GM21717 (cell line): ENCODE measurements at regions not wholly inside any gene's neighbourhood (a gene's known extent, or its start where the extent isn't known, plus 50 kb on each side); places are given as distances from the start of the nearest gene placed in this dataset.

Experiments
- ATAC-seq: cut with Tn5 transposase; IDR thresholded peaks from one replicate; pipeline ENCODE4 v1.9.1; 2021; ENCODE audit warnings: mild to moderate bottlenecking, moderate library complexity; ENCODE audit not compliant: unreplicated experiment

DNA sequence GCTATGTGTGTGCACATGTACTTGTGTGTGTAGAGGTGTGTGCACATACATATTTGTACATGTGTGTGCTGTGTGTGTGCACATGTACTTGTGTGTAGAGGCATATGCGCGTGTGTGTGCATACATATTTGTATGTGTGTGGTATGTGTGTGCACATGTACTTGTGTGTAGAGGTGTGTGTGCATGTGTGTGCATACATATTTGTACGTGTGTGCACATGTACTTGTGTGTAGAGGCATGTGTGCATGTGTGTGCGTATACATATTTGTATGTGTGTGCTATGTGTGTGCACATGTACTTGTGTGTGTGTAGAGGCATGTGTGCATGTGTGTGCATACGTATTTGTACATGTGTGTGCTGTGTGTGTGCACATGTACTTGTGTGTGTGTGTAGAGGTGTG lies 291.9 kb downstream of the AJAP1 start:
- ATAC-seq = no peak

DNA sequence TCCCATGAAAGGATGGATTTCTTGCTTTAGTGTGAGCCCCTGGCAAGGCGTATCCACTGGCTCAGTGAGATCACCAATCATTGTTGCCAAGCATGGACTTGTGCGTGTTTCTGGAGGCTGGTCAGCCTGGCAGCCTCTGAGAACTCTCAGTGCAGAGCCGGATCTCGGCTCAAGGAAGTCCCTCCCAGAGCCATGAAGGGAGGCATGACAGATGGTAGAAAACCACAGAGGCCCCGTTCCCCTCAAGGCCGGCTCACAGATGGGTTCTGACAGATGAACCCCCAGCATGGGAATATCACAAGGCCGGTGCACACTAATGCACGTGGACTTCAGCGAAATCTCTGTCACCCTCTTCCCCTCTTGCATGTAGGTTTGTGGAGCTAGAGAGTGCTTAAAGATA lies 290.5 kb downstream of the AJAP1 start:
- ATAC-seq = no peak

- ATAC-seq = no peak
Measured at GRCh38 chr1:4944072-4944471, 289.7 kb downstream of the AJAP1 start.

DNA sequence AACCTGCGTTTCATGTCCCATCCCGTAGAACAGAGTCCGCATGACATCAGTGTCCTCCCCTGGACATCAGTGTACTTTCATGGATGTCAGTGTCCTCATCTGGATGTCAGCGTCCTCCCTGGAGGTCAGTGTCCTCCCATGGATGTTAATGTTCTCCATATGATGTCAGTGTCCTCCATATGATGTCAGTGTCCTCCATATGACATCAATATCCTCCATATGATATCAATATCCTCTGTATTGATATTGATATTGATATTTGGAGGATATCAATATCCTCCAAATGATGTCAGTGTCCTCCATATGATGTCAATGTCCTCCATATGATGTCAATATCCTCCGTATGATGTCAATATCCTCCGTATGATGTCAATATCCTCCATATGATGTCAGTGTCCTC lies 284.9 kb downstream of the AJAP1 start:
- no peak for ATAC-seq

DNA sequence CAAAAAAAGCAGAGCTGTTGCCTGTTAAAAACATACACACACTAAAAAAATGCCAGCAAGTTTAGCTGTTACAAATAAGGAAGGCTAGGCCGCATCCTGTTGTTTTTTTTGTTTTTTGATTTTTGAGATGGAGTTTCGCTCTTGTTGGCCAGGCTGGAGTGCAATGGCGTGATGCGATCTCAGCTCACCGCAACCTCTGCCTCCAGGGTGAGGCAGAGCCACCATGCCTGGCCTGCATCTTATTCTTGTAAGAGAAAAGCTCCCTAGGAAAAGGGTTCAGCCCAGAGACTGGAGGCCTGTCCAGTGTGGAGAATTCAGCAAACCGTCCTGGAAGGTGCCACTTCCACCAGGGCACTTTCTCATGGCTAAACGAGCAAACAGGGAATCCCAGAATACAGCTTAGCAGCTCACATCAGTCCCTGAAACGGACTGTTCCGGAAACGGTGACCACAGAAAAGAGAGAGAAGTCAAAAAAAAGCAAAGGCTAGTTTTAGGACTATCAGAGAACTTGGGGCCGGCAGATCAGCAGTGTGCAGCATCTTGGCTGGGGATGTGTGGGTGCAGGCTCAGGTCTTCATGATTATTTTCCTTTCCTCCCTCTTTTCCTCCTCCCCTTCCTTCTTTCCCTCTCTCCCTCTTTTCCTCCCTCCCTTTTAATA lies 283.6 kb downstream of the AJAP1 start:
- no peak for ATAC-seq

GRCh38 chr1:4935807-4936206 lies 281.4 kb downstream of the AJAP1 start:
- ATAC-seq = no peak

GRCh38 chr1:4933232-4933631 lies 278.8 kb downstream of the AJAP1 start:
- ATAC-seq = no peak

DNA sequence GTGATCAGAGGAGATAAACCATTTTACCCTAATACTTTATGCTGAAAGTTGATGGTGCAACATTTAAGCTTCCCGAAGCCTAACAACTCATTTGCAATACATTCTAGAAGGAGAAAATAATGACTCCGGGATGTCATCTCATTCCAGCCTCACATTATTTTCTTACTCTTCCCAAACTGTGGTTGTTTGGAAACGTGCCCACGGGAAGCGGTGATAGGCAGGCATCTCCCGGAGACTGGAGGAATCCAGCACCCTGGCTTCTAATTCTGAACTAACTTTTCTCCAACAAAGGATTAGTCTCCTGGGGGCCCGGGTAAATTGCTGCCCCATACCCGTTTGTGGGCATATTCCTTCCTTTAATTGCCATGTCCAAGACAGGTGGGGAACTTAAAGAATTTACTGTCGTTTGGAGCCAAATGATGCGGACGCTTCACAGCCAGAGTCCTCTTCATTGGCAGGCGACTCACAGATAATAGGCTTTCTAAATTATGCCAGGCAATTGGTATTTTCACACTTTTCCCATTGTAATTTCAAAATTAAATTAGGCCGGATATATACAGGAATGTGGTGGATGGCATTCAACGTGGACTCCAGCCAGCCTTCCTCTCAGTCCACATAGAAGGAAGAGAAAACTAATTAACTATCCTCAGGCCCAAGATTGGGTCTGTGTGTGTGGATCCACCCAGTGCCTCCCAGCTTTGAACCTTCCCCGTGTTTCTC lies 278.1 kb downstream of the AJAP1 start:
- ATAC-seq = no peak

DNA sequence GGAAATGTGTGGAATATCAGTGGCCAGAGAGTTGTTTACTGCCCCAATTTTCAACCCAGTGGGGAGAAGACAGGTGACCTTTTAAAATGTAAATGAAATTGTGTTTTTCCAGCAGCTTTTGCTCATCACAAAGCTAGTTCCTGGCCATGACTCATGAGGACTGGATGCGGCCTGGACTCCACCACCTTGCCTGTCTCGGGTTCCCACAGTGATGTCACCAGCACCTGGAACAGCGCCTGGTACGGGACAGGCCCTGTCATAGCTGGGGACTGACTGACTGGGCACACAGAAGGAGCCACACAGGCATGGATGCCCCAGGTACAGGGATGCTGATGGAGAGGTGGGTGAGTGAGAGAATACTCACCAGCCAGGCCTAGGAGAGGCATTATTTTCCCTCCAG lies 277.1 kb downstream of the AJAP1 start:
- ATAC-seq = no peak

- ATAC-seq = no peak
Measured at GRCh38 chr1:4928186-4928585, 273.8 kb downstream of the AJAP1 start.

GRCh38 chr1:4924356-4924755 lies 269.9 kb downstream of the AJAP1 start:
- no peak for ATAC-seq

GRCh38 chr1:4916610-4917009 lies 262.2 kb downstream of the AJAP1 start:
- ATAC-seq = no peak

DNA sequence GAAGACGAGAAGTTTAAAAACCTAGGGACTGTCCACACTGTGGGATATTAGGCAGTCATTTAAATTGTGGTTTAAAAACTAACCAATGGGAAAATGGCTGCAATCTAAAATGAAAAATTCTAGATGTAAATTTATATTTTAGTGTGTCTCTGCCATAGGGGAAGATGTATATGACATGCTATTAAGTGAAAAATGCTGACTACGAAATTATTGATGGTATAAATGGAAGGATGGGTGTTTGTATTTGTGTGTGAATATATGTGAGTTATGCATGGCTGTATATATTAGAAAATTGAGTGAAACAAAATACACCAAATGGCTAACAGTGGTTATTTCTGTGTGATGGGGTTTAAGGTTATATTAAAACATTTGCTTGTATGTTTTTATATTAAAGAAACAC lies 260.7 kb downstream of the AJAP1 start:
- no peak for ATAC-seq

GRCh38 chr1:4908486-4908885 lies 254.1 kb downstream of the AJAP1 start:
- no peak for ATAC-seq

GRCh38 chr1:4894566-4894965 lies 240.2 kb downstream of the AJAP1 start:
- no peak for ATAC-seq

DNA sequence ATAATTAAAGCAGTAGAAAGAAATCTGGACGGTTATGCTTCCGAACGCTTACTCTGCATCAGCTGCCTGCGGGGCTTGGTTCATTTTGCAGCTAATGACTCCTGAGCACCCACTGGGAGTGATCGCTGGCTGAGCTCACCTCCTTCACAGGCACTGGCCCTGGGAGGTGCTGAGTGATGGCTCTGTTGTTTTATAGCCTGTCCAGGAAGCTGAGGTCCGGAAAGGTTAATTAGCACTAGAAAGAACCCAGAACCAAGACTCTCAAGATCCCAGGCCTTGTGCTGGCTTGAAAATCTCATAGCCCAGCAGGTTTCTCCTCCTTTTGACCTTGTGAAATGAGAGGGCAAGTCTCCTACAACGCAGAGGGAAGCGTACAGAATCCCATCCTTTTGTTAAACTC lies 226.2 kb downstream of the AJAP1 start:
- ATAC-seq = no peak

- ATAC-seq = no peak
Measured at GRCh38 chr1:4877426-4877825, 223.0 kb downstream of the AJAP1 start.

DNA sequence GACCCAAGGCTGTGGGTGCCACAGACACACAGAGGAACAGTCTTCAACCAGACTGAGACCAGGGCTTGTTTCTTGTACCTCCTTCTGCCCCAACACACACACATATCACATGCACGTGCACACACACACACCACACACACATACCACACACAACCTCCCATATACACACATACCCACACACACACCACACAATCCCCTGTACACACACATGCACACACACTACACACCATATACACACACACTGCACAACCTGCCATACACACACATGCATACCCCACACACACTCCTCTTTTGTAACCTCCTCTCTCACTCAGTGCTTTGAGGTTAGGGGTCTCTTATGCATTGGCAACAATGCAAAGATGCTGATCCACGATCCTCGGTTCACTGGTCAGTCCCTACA lies 217.0 kb downstream of the AJAP1 start:
- no peak for ATAC-seq

GRCh38 chr1:4868521-4868920 lies 214.1 kb downstream of the AJAP1 start:
- ATAC-seq = no peak

DNA sequence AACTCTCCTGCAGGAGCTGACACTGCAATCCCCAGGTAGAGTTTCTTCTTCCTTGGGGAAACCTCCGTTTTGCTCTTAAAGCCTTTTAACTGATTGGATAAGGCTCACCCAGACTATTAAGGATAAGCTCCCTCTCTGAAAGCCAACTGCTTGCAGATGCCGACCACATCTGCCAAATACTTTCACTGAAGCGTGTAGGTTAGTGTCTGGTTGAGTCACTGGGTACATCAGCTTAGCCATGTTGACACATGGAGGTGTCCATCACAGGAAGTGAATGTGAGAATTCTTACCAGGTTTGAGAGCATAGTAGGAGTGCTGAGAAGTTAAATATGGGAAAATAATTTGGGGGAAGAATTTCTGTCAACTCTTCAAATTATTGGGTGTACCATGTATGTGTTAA lies 202.0 kb downstream of the AJAP1 start:
- ATAC-seq = no peak

DNA sequence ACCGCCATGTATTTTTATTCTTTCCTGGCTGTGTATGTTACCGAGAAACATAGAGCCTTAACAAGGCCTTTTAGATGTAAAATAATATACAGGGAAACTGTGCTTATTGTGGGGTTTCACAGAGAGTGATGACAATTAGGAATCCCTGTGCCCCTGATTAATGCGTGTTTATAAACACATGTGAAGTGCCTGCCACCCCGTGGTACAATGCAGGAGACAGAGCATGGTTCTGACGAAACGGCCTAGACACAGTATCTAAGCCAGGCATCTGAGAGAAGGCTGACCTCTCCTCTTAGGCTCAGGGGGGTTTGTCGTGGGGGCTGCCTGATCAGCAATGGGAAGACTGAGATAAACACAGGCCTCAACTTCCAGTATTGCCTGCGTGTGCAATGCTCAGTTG lies 200.0 kb downstream of the AJAP1 start:
- no peak for ATAC-seq

DNA sequence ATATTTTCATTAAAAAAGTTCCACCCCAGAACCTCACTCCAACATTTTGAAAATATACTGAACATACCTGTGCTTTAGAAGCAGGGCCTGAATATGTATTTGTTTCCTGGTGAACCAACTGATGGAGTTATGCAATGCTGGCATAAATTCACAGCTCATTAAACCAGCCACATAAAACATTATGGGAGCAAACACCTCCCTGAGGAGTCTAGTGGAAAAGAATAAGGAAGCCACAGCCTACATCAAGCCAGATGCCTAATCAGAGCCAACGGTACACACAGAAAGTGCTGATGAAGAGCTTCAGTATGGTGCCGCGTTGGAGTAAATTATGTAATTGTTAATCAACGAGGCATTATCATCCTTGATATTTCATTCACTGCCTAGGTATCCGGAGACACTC lies 199.5 kb downstream of the AJAP1 start:
- no peak for ATAC-seq
